ENCODE measurements at regions not wholly inside any gene's neighbourhood (a gene's known extent, or its start where the extent isn't known, plus 50 kb on each side); places are given as distances from the start of the nearest gene placed in this dataset.
A peak's percentile ranks its signal among the peaks of the same experiment; 100 is the strongest.

- Histone ChIP-seq H3K36me3 (ENCODE audit: control insufficient read depth in 2 of 2, extremely low read depth in 1 of 2, insufficient read depth in 2 of 2, low read length in 2 of 2) (no peaks in the 10 kb centered on the region), H4K20me1 (ENCODE audit: control insufficient read depth, extremely low read depth, insufficient read depth, low read length) (no peaks in the 10 kb centered on the region), H3K4me1 (ENCODE audit: control insufficient read depth, extremely low read depth, insufficient read depth, low read length) (peaks cover 10% of the 10 kb centered on the region), H3K79me2 (ENCODE audit: control insufficient read depth, insufficient read depth, low read length) (no peaks in the 10 kb centered on the region), H2AFZ (ENCODE audit: control insufficient read depth, low read length) (no peak overlapping the region), H3K9me3 (ENCODE audit: control insufficient read depth, low read depth, low read length) (no peaks in the 10 kb centered on the region), H3K9ac (ENCODE audit: control insufficient read depth, extremely low read depth, insufficient read depth, low read length) (no peak overlapping the region), H3K4me2 (ENCODE audit: control insufficient read depth, extremely low read depth, insufficient read depth, low read depth, low read length) (no peak overlapping the region), H3K4me3 (ENCODE audit: control insufficient read depth in 2 of 3, extremely low read depth in 1 of 3, insufficient read depth in 2 of 3, low read depth in 1 of 3, low read length in 3 of 3) (no peak overlapping the region), H3K27ac (ENCODE audit: control insufficient read depth, insufficient read depth, low read length) (no peak overlapping the region), H3K27me3 (ENCODE audit: control insufficient read depth, extremely low read depth, insufficient read depth, low read length) (no peaks in the 10 kb centered on the region), H3K9me1 (ENCODE audit: control insufficient read depth, extremely low read depth, insufficient read depth, low read length) (no peaks in the 10 kb centered on the region)
- dilution Hi-C loops (cut with MboI; ENCODE audit: extremely low pct_ligation_motif_present, low sequenced_read_pairs): no loop called here
- DNase-seq (ENCODE audit: low read depth, low spot score) (no peak), FAIRE-seq (peak; percentile 20)
- TF ChIP-seq EZH2 (IDR thresholded peaks at IDR 0.05; ENCODE audit: low read length) (no peak), CTCF (optimal IDR thresholded peaks at IDR 0.05 in 1 of 3, IDR thresholded peaks at IDR 0.05 in 1 of 3, conservative IDR thresholded peaks at IDR 0.05 in 1 of 3; ENCODE audit: extremely low read depth in 1 of 3, insufficient read depth in 2 of 3, low read length in 3 of 3) (no peak)
These were observed 566.2 kb downstream of the MIAT start for GRCh38 chr22:27223317-27224177.

GRCh38 chr22:27224485-27225374 lies 567.3 kb downstream of the MIAT start:
- FAIRE-seq: no peak
- H2AFZ ChIP-seq (ENCODE audit: control insufficient read depth, low read length): no peak overlapping the region
- no peaks in the 10 kb centered on the region for H3K27me3 ChIP-seq (ENCODE audit: control insufficient read depth, extremely low read depth, insufficient read depth, low read length)
- no peaks in the 10 kb centered on the region for H3K9me1 ChIP-seq (ENCODE audit: control insufficient read depth, extremely low read depth, insufficient read depth, low read length)
- dilution Hi-C loops (cut with MboI; ENCODE audit: extremely low pct_ligation_motif_present, low sequenced_read_pairs): no loop called here
- H3K4me1 ChIP-seq (ENCODE audit: control insufficient read depth, extremely low read depth, insufficient read depth, low read length): peaks cover 9% of the 10 kb centered on the region
- H3K79me2 ChIP-seq (ENCODE audit: control insufficient read depth, insufficient read depth, low read length): no peaks in the 10 kb centered on the region
- H3K9me3 ChIP-seq (ENCODE audit: control insufficient read depth, low read depth, low read length): no peaks in the 10 kb centered on the region
- H4K20me1 ChIP-seq (ENCODE audit: control insufficient read depth, extremely low read depth, insufficient read depth, low read length): no peaks in the 10 kb centered on the region
- H3K4me3 ChIP-seq (ENCODE audit: control insufficient read depth in 2 of 3, extremely low read depth in 1 of 3, insufficient read depth in 2 of 3, low read depth in 1 of 3, low read length in 3 of 3): no peak overlapping the region
- no peak overlapping the region for H3K9ac ChIP-seq (ENCODE audit: control insufficient read depth, extremely low read depth, insufficient read depth, low read length)
- no peaks in the 10 kb centered on the region for H3K36me3 ChIP-seq (ENCODE audit: control insufficient read depth in 2 of 2, extremely low read depth in 1 of 2, insufficient read depth in 2 of 2, low read length in 2 of 2)
- no peak for DNase-seq (ENCODE audit: low read depth, low spot score)
- TF ChIP-seq CTCF (optimal IDR thresholded peaks at IDR 0.05 in 1 of 3, IDR thresholded peaks at IDR 0.05 in 1 of 3, conservative IDR thresholded peaks at IDR 0.05 in 1 of 3; ENCODE audit: extremely low read depth in 1 of 3, insufficient read depth in 2 of 3, low read length in 3 of 3) (no peak), EZH2 (IDR thresholded peaks at IDR 0.05; ENCODE audit: low read length) (no peak)
- H3K27ac ChIP-seq (ENCODE audit: control insufficient read depth, insufficient read depth, low read length): no peak overlapping the region
- no peak overlapping the region for H3K4me2 ChIP-seq (ENCODE audit: control insufficient read depth, extremely low read depth, insufficient read depth, low read depth, low read length)

Data from keratinocyte (primary cell).